ENCODE measurements at regions not wholly inside any gene's neighbourhood (a gene's known extent, or its start where the extent isn't known, plus 50 kb on each side); places are given as distances from the start of the nearest gene placed in this dataset.
A peak's percentile ranks its signal among the peaks of the same experiment; 100 is the strongest.

DNA sequence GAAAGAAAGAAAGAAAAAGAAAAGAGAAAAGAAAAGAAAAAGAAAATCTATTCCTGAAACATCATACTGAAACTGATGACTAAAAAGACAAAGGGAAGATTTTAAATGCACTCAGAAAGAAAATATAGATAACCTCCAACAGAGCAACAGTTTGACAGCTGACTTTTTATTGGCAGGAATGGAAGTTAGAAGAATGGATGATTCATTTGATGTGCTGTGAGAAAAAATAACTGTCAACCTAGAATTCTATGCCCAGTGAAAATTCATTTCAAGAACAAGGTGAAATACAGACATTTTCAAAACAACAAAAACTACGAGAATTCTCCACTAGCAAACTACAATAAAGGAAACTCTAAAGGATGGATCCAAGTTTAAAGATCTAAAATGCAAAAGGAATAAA lies 50.5 kb upstream of the HSPA12A start:
- no peaks in the 10 kb centered on the region for H3K36me3 ChIP-seq (replicated peaks in 1 of 2)
- H3K27ac ChIP-seq = no peak overlapping the region
- TF ChIP-seq, protein P1, sequence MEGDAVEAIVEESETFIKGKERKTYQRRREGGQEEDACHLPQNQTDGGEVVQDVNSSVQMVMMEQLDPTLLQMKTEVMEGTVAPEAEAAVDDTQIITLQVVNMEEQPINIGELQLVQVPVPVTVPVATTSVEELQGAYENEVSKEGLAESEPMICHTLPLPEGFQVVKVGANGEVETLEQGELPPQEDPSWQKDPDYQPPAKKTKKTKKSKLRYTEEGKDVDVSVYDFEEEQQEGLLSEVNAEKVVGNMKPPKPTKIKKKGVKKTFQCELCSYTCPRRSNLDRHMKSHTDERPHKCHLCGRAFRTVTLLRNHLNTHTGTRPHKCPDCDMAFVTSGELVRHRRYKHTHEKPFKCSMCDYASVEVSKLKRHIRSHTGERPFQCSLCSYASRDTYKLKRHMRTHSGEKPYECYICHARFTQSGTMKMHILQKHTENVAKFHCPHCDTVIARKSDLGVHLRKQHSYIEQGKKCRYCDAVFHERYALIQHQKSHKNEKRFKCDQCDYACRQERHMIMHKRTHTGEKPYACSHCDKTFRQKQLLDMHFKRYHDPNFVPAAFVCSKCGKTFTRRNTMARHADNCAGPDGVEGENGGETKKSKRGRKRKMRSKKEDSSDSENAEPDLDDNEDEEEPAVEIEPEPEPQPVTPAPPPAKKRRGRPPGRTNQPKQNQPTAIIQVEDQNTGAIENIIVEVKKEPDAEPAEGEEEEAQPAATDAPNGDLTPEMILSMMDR (IDR thresholded peaks at IDR 0.05) = no peak
- TF ChIP-seq POLR2A (IDR thresholded peaks at IDR 0.05) = no peak
- intact Hi-C loops (cut with DNase I) = no loop called here
- no peaks in the 10 kb centered on the region for H3K9me3 ChIP-seq (replicated peaks in 1 of 3)
- H3K4me1 ChIP-seq (replicated peaks in 1 of 2) = peaks cover 0 to 6% of the 10 kb centered on the region in 2 donors
- no peak for DNase-seq
- peaks cover 5% of the 10 kb centered on the region for H3K27me3 ChIP-seq
- H3K4me3 ChIP-seq = no peak overlapping the region
- 66 to 84% (median 81%) methylated on average over 1 of the region's 1 CpG for WGBS, 4 donors

DNA sequence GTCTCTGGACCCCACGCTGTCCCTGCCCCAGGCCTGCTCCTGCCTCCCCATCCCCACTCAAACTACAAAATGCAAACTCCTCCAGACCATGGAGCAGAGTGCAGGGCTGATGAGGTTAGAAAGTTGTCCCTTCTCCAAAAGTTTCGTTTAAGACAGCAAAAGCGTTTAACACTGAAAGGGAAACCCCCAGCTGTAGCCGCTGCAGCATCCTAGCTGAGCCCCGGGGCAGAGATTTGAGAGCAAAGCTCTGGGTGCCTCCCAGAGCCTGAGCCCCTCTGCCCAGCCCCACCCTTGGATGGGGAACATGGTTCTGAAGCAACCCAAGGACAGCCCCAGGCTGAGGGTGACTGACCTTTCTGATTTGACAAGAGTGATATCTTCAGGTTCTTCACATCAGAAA lies 52.8 kb upstream of the ENO4 start:
- DNase-seq = no peak
- no peaks in the 10 kb centered on the region for H3K9me3 ChIP-seq (replicated peaks in 1 of 3)
- H3K27me3 ChIP-seq = peaks cover 5% of the 10 kb centered on the region
- no peaks in the 10 kb centered on the region for H3K36me3 ChIP-seq (replicated peaks in 1 of 2)
- 33 to 64% (median 50%) methylated on average over 2 to 5 of the region's 5 CpGs for WGBS, 4 donors
- H3K27ac ChIP-seq = no peak overlapping the region
- no peak for TF ChIP-seq POLR2A (IDR thresholded peaks at IDR 0.05)
- TF ChIP-seq, protein P1 (IDR thresholded peaks at IDR 0.05) = no peak
- H3K4me1 ChIP-seq (replicated peaks in 1 of 2) = no peaks in the 10 kb centered on the region
- H3K4me3 ChIP-seq = no peak overlapping the region
- intact Hi-C loops (cut with DNase I) = loop anchor here (2.0 to 5.0 kb wide), 2 partner anchors 371 to 372 kb away; no protein-coding TSS in a partner anchor

DNA sequence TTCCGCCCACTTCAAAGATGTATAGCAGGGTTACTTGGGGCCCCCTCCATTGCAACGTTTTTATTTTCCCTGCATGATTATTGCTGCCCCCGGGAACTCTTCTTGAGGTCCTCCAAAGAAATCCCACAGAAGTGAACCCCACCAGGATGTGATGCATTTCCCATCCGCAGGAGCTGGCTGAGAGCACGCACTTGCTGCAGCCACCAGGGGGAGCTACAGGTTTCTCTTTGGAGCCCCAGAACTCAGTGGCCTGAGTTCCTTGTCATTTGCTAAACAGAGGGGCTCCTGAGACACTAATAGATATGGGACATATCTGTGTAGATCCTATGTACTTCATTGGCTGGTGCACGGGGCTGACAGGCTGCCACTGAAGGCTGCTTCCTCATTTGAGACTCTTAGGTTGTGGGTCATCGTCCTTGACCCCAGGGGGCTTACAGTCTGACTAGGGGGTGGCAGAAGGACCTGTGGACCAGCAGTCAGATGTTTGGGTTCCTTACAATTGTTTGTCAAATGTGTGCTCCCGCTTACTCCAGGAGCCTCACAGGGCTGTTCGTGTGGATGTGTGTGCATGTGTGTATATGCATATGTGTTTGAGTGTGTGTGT lies 52.3 kb upstream of the ENO4 start:
- 11 to 26% (median 20%) methylated on average over 8 to 9 of the region's 9 CpGs for WGBS, 4 donors
- H3K9me3 ChIP-seq (replicated peaks in 1 of 3) = no peaks in the 10 kb centered on the region
- intact Hi-C loops (cut with DNase I) = loop anchor here (2.0 to 5.0 kb wide), 2 partner anchors 370 to 372 kb away; no protein-coding TSS in a partner anchor
- no peak overlapping the region for H3K27ac ChIP-seq
- no peaks in the 10 kb centered on the region for H3K36me3 ChIP-seq (replicated peaks in 1 of 2)
- peak; percentile 61 to 89 (median 80) for DNase-seq
- H3K27me3 ChIP-seq = peaks cover 5% of the 10 kb centered on the region
- H3K4me1 ChIP-seq (replicated peaks in 1 of 2) = no peaks in the 10 kb centered on the region
- H3K4me3 ChIP-seq = no peak overlapping the region
- TF ChIP-seq, protein P1 (IDR thresholded peaks at IDR 0.05) = peak; percentile 87 to 95 (median 92)
- TF ChIP-seq POLR2A (IDR thresholded peaks at IDR 0.05) = no peak

DNA sequence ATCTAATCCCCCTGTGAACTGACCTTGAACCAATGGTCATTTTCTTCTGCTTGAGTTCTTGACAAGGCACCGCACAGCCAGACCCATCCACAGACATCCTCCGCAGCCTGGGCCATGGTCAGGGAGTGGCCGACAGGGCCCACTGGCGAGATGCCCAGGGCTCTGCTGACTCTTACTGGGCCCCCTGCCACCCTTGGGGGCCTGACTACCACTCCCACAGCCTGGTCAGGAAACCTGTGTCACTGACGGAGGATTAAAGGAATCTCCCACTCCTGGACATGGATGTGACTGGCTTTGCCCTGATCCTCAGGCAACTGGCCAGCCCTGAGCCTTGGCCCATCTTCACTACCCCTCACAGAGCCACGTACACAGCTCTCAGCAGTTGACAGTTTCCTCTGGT lies 50.4 kb upstream of the ENO4 start:
- TF ChIP-seq POLR2A (IDR thresholded peaks at IDR 0.05) = no peak
- TF ChIP-seq, protein P1 (IDR thresholded peaks at IDR 0.05) = no peak
- WGBS, 4 donors = 60 to 88% (median 71%) methylated on average over 2 to 6 of the region's 6 CpGs
- no peaks in the 10 kb centered on the region for H3K27me3 ChIP-seq
- no peak for DNase-seq
- no peak overlapping the region for H3K4me3 ChIP-seq
- H3K4me1 ChIP-seq (replicated peaks in 1 of 2) = no peaks in the 10 kb centered on the region
- no peak overlapping the region for H3K27ac ChIP-seq
- H3K9me3 ChIP-seq (replicated peaks in 1 of 3) = no peaks in the 10 kb centered on the region
- intact Hi-C loops (cut with DNase I) = loop anchor here in 1 of 2 donors (5.0 kb wide), 1 partner anchor 368 kb away; no protein-coding TSS in a partner anchor
- no peaks in the 10 kb centered on the region for H3K36me3 ChIP-seq (replicated peaks in 1 of 2)

Data from adrenal gland (tissue), 9 donors.